ENCODE measurements at regions not wholly inside any gene's neighbourhood (a gene's known extent, or its start where the extent isn't known, plus 50 kb on each side); places are given as distances from the start of the nearest gene placed in this dataset.

GRCh38 chr5:42306287-42306686 is 117.0 kb upstream of the GHR start:
- TF ChIP-seq ZC3H10 (CRISPR knock-in tag; IDR thresholded peaks at IDR 0.05) (no peak), PPARA (CRISPR knock-in tag; IDR thresholded peaks at IDR 0.05; ENCODE audit: borderline replicate concordance) (no peak), POU6F1 (CRISPR knock-in tag; IDR thresholded peaks at IDR 0.05; ENCODE audit: borderline replicate concordance, low read depth) (no peak), OSR1 (CRISPR knock-in tag; IDR thresholded peaks at IDR 0.05) (no peak), ZFP30 (CRISPR knock-in tag; IDR thresholded peaks at IDR 0.05) (no peak), PATZ1 (CRISPR knock-in tag; IDR thresholded peaks at IDR 0.05; ENCODE audit: borderline replicate concordance) (no peak), ISL1 (CRISPR knock-in tag; IDR thresholded peaks at IDR 0.05) (no peak), ZFP3 (CRISPR knock-in tag; IDR thresholded peaks at IDR 0.05) (no peak)
- ATAC-seq, result no peak

- no peak for ATAC-seq
- TF ChIP-seq POU6F1 (CRISPR knock-in tag; IDR thresholded peaks at IDR 0.05; ENCODE audit: borderline replicate concordance, low read depth), result no peak
- TF ChIP-seq PPARA (CRISPR knock-in tag; IDR thresholded peaks at IDR 0.05; ENCODE audit: borderline replicate concordance), result no peak
- TF ChIP-seq ZC3H10 (CRISPR knock-in tag; IDR thresholded peaks at IDR 0.05), result no peak
- TF ChIP-seq TCF4 (CRISPR knock-in tag; IDR thresholded peaks at IDR 0.05; ENCODE audit: borderline replicate concordance), result no peak
- TF ChIP-seq CSDC2 (CRISPR knock-in tag; IDR thresholded peaks at IDR 0.05), result no peak
- no peak for TF ChIP-seq CSRNP3 (CRISPR knock-in tag; IDR thresholded peaks at IDR 0.05)
- no peak for TF ChIP-seq ISL1 (CRISPR knock-in tag; IDR thresholded peaks at IDR 0.05)
Measured at GRCh38 chr5:42309865-42310264, 113.4 kb upstream of the GHR start.

- no peak for TF ChIP-seq TCF4 (CRISPR knock-in tag; IDR thresholded peaks at IDR 0.05; ENCODE audit: borderline replicate concordance)
- TF ChIP-seq BACH2 (CRISPR knock-in tag; IDR thresholded peaks at IDR 0.05; ENCODE audit: borderline replicate concordance), result no peak
- TF ChIP-seq ZFP3 (CRISPR knock-in tag; IDR thresholded peaks at IDR 0.05), result no peak
- no peak for TF ChIP-seq CREB5 (CRISPR knock-in tag; IDR thresholded peaks at IDR 0.05; ENCODE audit: low read depth)
- no peak for TF ChIP-seq PATZ1 (CRISPR knock-in tag; IDR thresholded peaks at IDR 0.05; ENCODE audit: borderline replicate concordance)
- TF ChIP-seq ZNF565 (CRISPR knock-in tag; conservative IDR thresholded peaks at IDR 0.05; ENCODE audit: low read depth), result no peak
- no peak for TF ChIP-seq OSR1 (CRISPR knock-in tag; IDR thresholded peaks at IDR 0.05)
- no peak for TF ChIP-seq ZNF8 (CRISPR knock-in tag; IDR thresholded peaks at IDR 0.05)
- no peak for TF ChIP-seq ARNTL (CRISPR knock-in tag; IDR thresholded peaks at IDR 0.05; ENCODE audit: borderline replicate concordance, low read depth)
- no peak for TF ChIP-seq CSDC2 (CRISPR knock-in tag; IDR thresholded peaks at IDR 0.05)
- no peak for TF ChIP-seq CSRNP3 (CRISPR knock-in tag; IDR thresholded peaks at IDR 0.05)
- TF ChIP-seq TOX (CRISPR knock-in tag; IDR thresholded peaks at IDR 0.05; ENCODE audit: borderline replicate concordance), result no peak
- no peak for TF ChIP-seq GLIS3 (CRISPR knock-in tag; IDR thresholded peaks at IDR 0.05)
- TF ChIP-seq ESRRG (CRISPR knock-in tag; IDR thresholded peaks at IDR 0.05), result no peak
- TF ChIP-seq ZC3H10 (CRISPR knock-in tag; IDR thresholded peaks at IDR 0.05), result no peak
- no peak for TF ChIP-seq ZFP30 (CRISPR knock-in tag; IDR thresholded peaks at IDR 0.05)
- TF ChIP-seq PPARA (CRISPR knock-in tag; IDR thresholded peaks at IDR 0.05; ENCODE audit: borderline replicate concordance), result no peak
- TF ChIP-seq ZNF70 (CRISPR knock-in tag; IDR thresholded peaks at IDR 0.05), result no peak
- TF ChIP-seq RARB (CRISPR knock-in tag; IDR thresholded peaks at IDR 0.05), result no peak
- no peak for ATAC-seq
Measured at GRCh38 chr5:42315214-42315613, 108.0 kb upstream of the GHR start.
